CD14-positive monocyte (primary cell): ENCODE measurements at regions not wholly inside any gene's neighbourhood (a gene's known extent, or its start where the extent isn't known, plus 50 kb on each side); places are given as distances from the start of the nearest gene placed in this dataset.
"Not testable (repeated sequence)": the region's sequence is repeated elsewhere in the genome, so short reads cannot be mapped to it uniquely, and the experiment has no call there.

Source experiments
- DNase-seq, 3 donors: peaks; one replicate each; pipeline ENCODE4 v3.0.0-alpha.2; 2011 to 2022
- H2AFZ ChIP-seq: 2 replicates; pipeline ENCODE4 v1.6.0; 2012; ENCODE audit warnings: mild to moderate bottlenecking, low read depth, low read length, inconsistent platforms; ENCODE audit not compliant: insufficient read depth, poor library complexity, severe bottlenecking
- H3K27ac ChIP-seq, 2 donors: 1 replicate in 1 of 2; 2 replicates in 1 of 2; pipeline ENCODE4 v1.5.1; 2012 to 2013; ENCODE audit warnings: low read length in 2 of 2, control low read depth in 1 of 2, inconsistent platforms in 1 of 2, low read depth in 1 of 2, mild to moderate bottlenecking in 1 of 2
- H3K27me3 ChIP-seq, 2 donors: one replicate each; pipeline versions ENCODE4 v1.6.0 to v1.6.1; 2011 to 2013; ENCODE audit warnings: low read length in 2 of 2; ENCODE audit not compliant: control insufficient read depth in 2 of 2, insufficient read depth in 2 of 2
- H3K36me3 ChIP-seq, 2 donors: replicated peaks in 1 of 2; 1 replicate in 1 of 2; 2 replicates in 1 of 2; pipeline versions ENCODE4 v1.5.1 to v1.6.1; 2012 to 2013; ENCODE audit warnings: low read length in 2 of 2, control low read depth in 1 of 2, inconsistent platforms in 1 of 2, mild to moderate bottlenecking in 1 of 2; ENCODE audit not compliant: insufficient read depth in 2 of 2, control insufficient read depth in 1 of 2
- H3K4me1 ChIP-seq, 2 donors: 1 replicate in 1 of 2; 2 replicates in 1 of 2; pipeline versions ENCODE4 v1.5.1 to v1.6.1; 2012 to 2013; ENCODE audit warnings: low read length in 2 of 2, control low read depth in 1 of 2, inconsistent platforms in 1 of 2, mild to moderate bottlenecking in 1 of 2, moderate library complexity in 1 of 2; ENCODE audit not compliant: insufficient read depth in 2 of 2, control insufficient read depth in 1 of 2
- H3K4me2 ChIP-seq: replicated peaks from 2 replicates; pipeline ENCODE3; 2012; ENCODE audit warnings: low read length, moderate library complexity, mild to moderate bottlenecking; ENCODE audit not compliant: poor library complexity, severe bottlenecking; ENCODE audit errors: extremely low read depth
- H3K4me3 ChIP-seq, 3 experiments: fragments of 200-600 bp in 1 of 3; sonication (generic) in 1 of 3; replicated peaks in 1 of 3; 1 replicate in 2 of 3; 2 replicates in 1 of 3; pipeline ENCODE4 v1.5.1; 2011 to 2013; ENCODE audit warnings: low read length in 3 of 3, mild to moderate bottlenecking in 3 of 3, control low read depth in 2 of 3, low read depth in 2 of 3, inconsistent platforms in 1 of 3, moderate library complexity in 1 of 3
- H3K79me2 ChIP-seq: 2 replicates; pipeline ENCODE4 v1.6.0; 2012; ENCODE audit warnings: mild to moderate bottlenecking, control low read depth, inconsistent platforms, low read length, moderate library complexity; ENCODE audit not compliant: insufficient read depth
- H3K9ac ChIP-seq: 2 replicates; pipeline ENCODE4 v1.6.0; 2017; ENCODE audit warnings: low read length, mild to moderate bottlenecking; ENCODE audit not compliant: insufficient read depth, poor library complexity, severe bottlenecking
- H3K9me3 ChIP-seq, 2 donors: replicated peaks in 1 of 2; 1 replicate in 1 of 2; 2 replicates in 1 of 2; pipeline versions ENCODE4 v1.5.1 to v1.6.1; 2012 to 2013; ENCODE audit warnings: low read length in 2 of 2, control low read depth in 1 of 2; ENCODE audit not compliant: control insufficient read depth in 1 of 2, insufficient read depth in 1 of 2
- H4K20me1 ChIP-seq: 2 replicates; pipeline ENCODE4 v1.6.0; 2012; ENCODE audit warnings: mild to moderate bottlenecking, low read length, control low read depth, moderate library complexity; ENCODE audit not compliant: insufficient read depth
- H3K27ac Mint-ChIP-seq, 7 donors: one replicate each; pipeline ENCODE4 v1.8.0; 2020; ENCODE audit warnings: mild to moderate bottlenecking in 7 of 7, mixed read lengths in 7 of 7, moderate library complexity in 6 of 7, inconsistent platforms in 2 of 7
- H3K27me3 Mint-ChIP-seq, 3 donors: one replicate each; pipeline ENCODE4 v1.8.0; 2021 to 2022; ENCODE audit warnings: low read depth in 3 of 3, mild to moderate bottlenecking in 3 of 3, mixed read lengths in 3 of 3, moderate library complexity in 3 of 3, inconsistent platforms in 1 of 3
- H3K36me3 Mint-ChIP-seq, 2 donors: one replicate each; pipeline ENCODE4 v1.8.0; 2020; ENCODE audit warnings: mixed read lengths in 2 of 2, inconsistent platforms in 1 of 2, mild to moderate bottlenecking in 1 of 2
- H3K4me1 Mint-ChIP-seq: one replicate; pipeline ENCODE4 v1.8.0; 2020; ENCODE audit warnings: mild to moderate bottlenecking, mixed read lengths
- H3K4me3 Mint-ChIP-seq, 2 donors: one replicate each; pipeline ENCODE4 v1.8.0; 2020; ENCODE audit warnings: mild to moderate bottlenecking in 2 of 2, mixed read lengths in 2 of 2, moderate library complexity in 1 of 2
- H3K9me3 Mint-ChIP-seq, 7 donors: one replicate each; pipeline ENCODE4 v1.8.0; 2020 to 2022; ENCODE audit warnings: mixed read lengths in 7 of 7, mild to moderate bottlenecking in 6 of 7, moderate library complexity in 6 of 7, inconsistent platforms in 2 of 7
- CTCF ChIP-seq: fragments of 200-600 bp; IDR thresholded peaks from one replicate; pipeline ENCODE4 v1.8.0; 2022; ENCODE audit warnings: antibody characterized with exemption, mild to moderate bottlenecking
- WGBS: methylation state at CpG from one replicate; pipeline ENCODE4 v1.1.5; 2013; ENCODE audit warnings: missing lambda C conversion rate; ENCODE audit not compliant: insufficient coverage; 5-methylcytosine and 5-hydroxymethylcytosine counted together
- intact Hi-C, 2 donors: fragments of 100-400 bp; cut with micrococcal nuclease; formaldehyde crosslinking; loops; one replicate each; pipeline versions ENCODE4 v1.15.0 to v1.15.1; 2023

GRCh38 chr13:54614726-54615125 is 1586.1 kb downstream of the OLFM4 start:
- H3K4me3 Mint-ChIP-seq: no peak overlapping the region
- WGBS: 91% methylated on average over 5 of the region's 5 CpGs
- Histone ChIP-seq H3K9me3 (no peaks in the 10 kb centered on the region), H3K27me3 (no peaks in the 10 kb centered on the region), H3K79me2 (no peaks in the 10 kb centered on the region), H3K9ac (no peak overlapping the region), H2AFZ (no peak overlapping the region), H3K27ac (no peak overlapping the region), H4K20me1 (no peaks in the 10 kb centered on the region), H3K4me1 (no peaks in the 10 kb centered on the region), H3K36me3 (no peaks in the 10 kb centered on the region), H3K4me2 (no peak overlapping the region), H3K4me3 (no peak overlapping the region)
- H3K4me1 Mint-ChIP-seq: no peaks in the 10 kb centered on the region
- no peaks in the 10 kb centered on the region for H3K27me3 Mint-ChIP-seq
- no peaks in the 10 kb centered on the region for H3K36me3 Mint-ChIP-seq
- intact Hi-C loops: no loop called here
- H3K27ac Mint-ChIP-seq: no peak overlapping the region
- TF ChIP-seq CTCF: no peak
- peaks cover 0 to 2% (median 0%) of the 10 kb centered on the region in 7 donors for H3K9me3 Mint-ChIP-seq
- DNase-seq: no peak

GRCh38 chr13:54626504-54626903 is 1597.9 kb downstream of the OLFM4 start:
- whole genome bisulfite sequencing: no CpG with 5 or more reads among the region's 1 CpG
- not testable (repeated sequence) for H3K27ac Mint-ChIP-seq, H3K4me3 Mint-ChIP-seq

More at GRCh38 chr13:54626504-54626903, 1597.9 kb downstream of the OLFM4 start:
- H3K9me3 ChIP-seq, H2AFZ ChIP-seq, H3K27me3 ChIP-seq, H3K4me1 Mint-ChIP-seq, intact Hi-C loops, H3K9ac ChIP-seq, H3K4me1 ChIP-seq, H3K27me3 Mint-ChIP-seq, DNase-seq, H3K27ac ChIP-seq, H3K9me3 Mint-ChIP-seq, H3K36me3 ChIP-seq, H3K4me3 ChIP-seq, H3K36me3 Mint-ChIP-seq, H4K20me1 ChIP-seq, H3K4me2 ChIP-seq, H3K79me2 ChIP-seq: not testable (repeated sequence)
